ENCODE measurements at regions not wholly inside any gene's neighbourhood (a gene's known extent, or its start where the extent isn't known, plus 50 kb on each side); places are given as distances from the start of the nearest gene placed in this dataset.

DNA sequence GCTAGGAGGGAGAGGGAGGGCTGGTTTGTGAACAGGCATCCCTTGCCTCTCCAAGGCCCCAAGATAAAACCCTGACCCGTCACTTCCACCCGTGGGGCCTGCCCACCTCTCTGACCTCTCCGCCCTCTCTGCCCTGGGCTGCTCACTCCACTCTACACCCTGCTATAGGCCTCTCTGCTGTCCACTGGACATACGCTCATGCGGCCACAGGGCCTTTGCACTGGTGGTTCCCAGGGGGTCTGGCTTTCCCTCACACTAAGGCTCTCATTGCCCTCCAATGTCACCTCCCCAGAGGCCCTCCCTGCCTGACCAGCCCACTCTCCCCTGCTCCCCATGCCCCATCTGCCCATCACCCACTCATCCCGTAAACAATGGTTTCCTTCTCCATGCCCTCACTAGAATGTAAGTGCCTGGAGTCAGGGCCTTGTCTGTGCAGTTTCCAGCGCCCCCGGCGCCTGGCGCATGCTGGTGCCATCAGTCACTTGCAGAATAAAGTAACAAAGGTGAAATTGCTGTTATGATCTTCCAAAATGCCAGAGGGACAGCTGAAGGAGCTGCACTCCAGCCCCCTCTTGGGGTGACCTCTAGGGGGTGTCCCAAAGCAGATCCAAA, 73.6 kb downstream of the RFLNA start:
- TF ChIP-seq CTCF (IDR thresholded peaks at IDR 0.05; ENCODE audit: insufficient read depth, low read depth, low read length, missing control alignments): no peak
- H3K4me3 ChIP-seq (ENCODE audit: low read length): no peak overlapping the region
- DNase-seq (ENCODE audit: low read depth): no peak

DNA sequence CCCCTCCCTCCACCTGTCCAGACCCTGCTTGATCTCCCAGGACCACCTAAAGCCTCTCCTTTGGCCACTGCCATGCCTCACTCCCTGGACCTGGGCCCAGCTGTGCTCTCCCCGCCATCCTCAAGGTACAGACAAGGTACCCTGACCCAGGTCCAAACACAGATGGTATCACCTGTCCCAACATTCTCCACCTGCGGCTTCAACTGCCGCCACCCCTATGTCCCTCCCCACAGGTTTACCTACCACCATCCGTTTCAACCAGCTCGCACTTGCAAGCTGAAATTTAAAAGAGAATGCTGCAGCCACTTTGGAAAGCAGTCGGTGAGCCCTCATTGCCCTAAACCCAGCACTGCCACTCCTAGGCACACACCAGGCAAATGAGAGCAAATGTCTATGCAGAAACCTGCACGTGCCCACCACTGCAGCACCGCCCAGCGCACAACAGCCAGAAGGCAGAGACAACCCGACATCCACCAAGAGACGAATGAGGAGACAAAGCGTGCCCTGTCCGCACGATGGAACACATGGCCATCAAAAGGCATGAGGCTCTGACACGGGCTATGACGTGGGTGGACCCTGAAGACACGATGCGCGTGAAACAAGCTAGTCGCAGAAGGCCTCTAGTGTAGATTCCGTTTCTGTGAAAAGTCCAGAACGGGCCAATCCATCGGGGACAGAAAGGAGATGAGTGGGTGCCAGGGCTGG, 71.0 kb downstream of the RFLNA start:
- H3K4me3 ChIP-seq (ENCODE audit: low read length): no peak overlapping the region
- TF ChIP-seq CTCF (IDR thresholded peaks at IDR 0.05; ENCODE audit: insufficient read depth, low read depth, low read length, missing control alignments): no peak
- no peak for DNase-seq (ENCODE audit: low read depth)

Measured in epithelial cell of esophagus (primary cell).